Suprapubic skin (tissue), 4 donors: ENCODE measurements at regions not wholly inside any gene's neighbourhood (a gene's known extent, or its start where the extent isn't known, plus 50 kb on each side); places are given as distances from the start of the nearest gene placed in this dataset.

Experiments
- EP300 ChIP-seq: sonication (generic); formaldehyde crosslinking; IDR thresholded peaks from one replicate; pipeline ENCODE4 v1.6.1; 2017; ENCODE audit warnings: antibody characterized with exemption
- POLR2A ChIP-seq, 2 donors: fragments of 450-650 bp; IDR thresholded peaks; one replicate each; pipeline ENCODE4 v1.6.1; 2017; ENCODE audit warnings: antibody characterized with exemption in 2 of 2, mild to moderate bottlenecking in 2 of 2, moderate library complexity in 2 of 2
- POLR2AphosphoS5 ChIP-seq, 3 donors: sonication (generic); formaldehyde crosslinking; IDR thresholded peaks; one replicate each; pipeline ENCODE4 v1.6.1; 2017; ENCODE audit warnings: antibody characterized with exemption in 3 of 3
- TF ChIP-seq, protein P1 (sequence below), 2 donors: fragments of 200-600 bp in 1 of 2; fragments of 450-650 bp in 1 of 2; sonication (generic) in 1 of 2; IDR thresholded peaks; one replicate each; pipeline ENCODE4 v1.5.1; 2016 to 2019; ENCODE audit warnings: antibody characterized with exemption in 2 of 2, mild to moderate bottlenecking in 1 of 2, moderate library complexity in 1 of 2

DNA sequence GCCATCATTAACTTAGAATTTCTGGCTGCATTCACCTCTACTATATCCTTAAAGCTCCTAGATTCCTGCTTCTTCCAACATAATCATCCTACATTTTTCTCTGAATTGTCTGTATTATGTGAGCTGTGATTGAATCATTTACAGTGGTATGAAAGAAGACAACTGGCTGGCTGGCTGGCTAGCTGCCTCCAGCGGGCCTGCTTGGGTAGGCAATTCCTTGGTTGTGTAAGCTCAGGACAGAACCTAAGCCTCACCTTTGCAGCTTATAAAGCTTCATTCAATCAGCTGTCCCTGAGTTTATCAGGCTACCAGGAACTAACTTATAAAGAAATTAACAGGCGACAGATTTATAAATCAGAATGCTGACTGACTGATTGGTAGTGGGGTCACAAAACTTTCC lies 162.7 kb upstream of the NR3C1 start:
- TF ChIP-seq, protein P1, sequence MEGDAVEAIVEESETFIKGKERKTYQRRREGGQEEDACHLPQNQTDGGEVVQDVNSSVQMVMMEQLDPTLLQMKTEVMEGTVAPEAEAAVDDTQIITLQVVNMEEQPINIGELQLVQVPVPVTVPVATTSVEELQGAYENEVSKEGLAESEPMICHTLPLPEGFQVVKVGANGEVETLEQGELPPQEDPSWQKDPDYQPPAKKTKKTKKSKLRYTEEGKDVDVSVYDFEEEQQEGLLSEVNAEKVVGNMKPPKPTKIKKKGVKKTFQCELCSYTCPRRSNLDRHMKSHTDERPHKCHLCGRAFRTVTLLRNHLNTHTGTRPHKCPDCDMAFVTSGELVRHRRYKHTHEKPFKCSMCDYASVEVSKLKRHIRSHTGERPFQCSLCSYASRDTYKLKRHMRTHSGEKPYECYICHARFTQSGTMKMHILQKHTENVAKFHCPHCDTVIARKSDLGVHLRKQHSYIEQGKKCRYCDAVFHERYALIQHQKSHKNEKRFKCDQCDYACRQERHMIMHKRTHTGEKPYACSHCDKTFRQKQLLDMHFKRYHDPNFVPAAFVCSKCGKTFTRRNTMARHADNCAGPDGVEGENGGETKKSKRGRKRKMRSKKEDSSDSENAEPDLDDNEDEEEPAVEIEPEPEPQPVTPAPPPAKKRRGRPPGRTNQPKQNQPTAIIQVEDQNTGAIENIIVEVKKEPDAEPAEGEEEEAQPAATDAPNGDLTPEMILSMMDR (IDR thresholded peaks at IDR 0.05), result no peak
- TF ChIP-seq POLR2A (IDR thresholded peaks at IDR 0.05), result no peak
- no peak for TF ChIP-seq POLR2AphosphoS5 (IDR thresholded peaks at IDR 0.05)
- TF ChIP-seq EP300, result no peak
